Caco-2 (cell line): ENCODE measurements at regions not wholly inside any gene's neighbourhood (a gene's known extent, or its start where the extent isn't known, plus 50 kb on each side); places are given as distances from the start of the nearest gene placed in this dataset.

Experiments
- BruUV-seq: library from RNA; stranded (reverse); fragments of 400-500 nt; replicated peaks from 2 replicates; lab custom pipeline; 2021; lab: Mats Ljungman, UMichigan
- CTCF ChIA-PET: fragments of 300-600 bp; sonication (Branson Sonifier 250); formaldehyde crosslinking; loops from one replicate; lab custom pipeline; 2022; ENCODE audit warnings: antibody characterized with exemption; lab: Charles Lee
- POLR2A ChIA-PET: fragments of 300-600 bp; sonication (Branson Sonifier 250); formaldehyde crosslinking; loops from one replicate; lab custom pipeline; 2022; ENCODE audit warnings: antibody characterized with exemption; lab: Charles Lee
- DNase-seq, 2 experiments: peaks; one replicate each; pipeline versions ENCODE4 v3.0.0 to v3.0.0-alpha.2; 2020 to 2022
- H3K27me3 ChIP-seq: replicated peaks from 2 replicates; pipeline ENCODE4 v1.6.0; 2011; ENCODE audit warnings: low read length; ENCODE audit not compliant: control insufficient read depth, insufficient read depth
- H3K36me3 ChIP-seq: 2 replicates; pipeline ENCODE4 v1.5.1; 2011; ENCODE audit warnings: low read length; ENCODE audit not compliant: control insufficient read depth, insufficient read depth
- H3K4me1 ChIP-seq: fragments of 250-450 bp; sonication (Bioruptor Pico); 2 replicates; pipeline ENCODE4 v1.5.1; 2020; ENCODE audit warnings: mild to moderate bottlenecking
- H3K4me3 ChIP-seq: 2 replicates; pipeline ENCODE4 v1.5.1; 2011; ENCODE audit warnings: low read depth, mild to moderate bottlenecking, control low read depth, low read length
- H3K9me3 ChIP-seq: fragments of 250-450 bp; sonication (Bioruptor Pico); 2 replicates; pipeline ENCODE4 v1.5.1; 2020; ENCODE audit warnings: mild to moderate bottlenecking, moderate library complexity
- H3K27ac Mint-ChIP-seq: one replicate; pipeline ENCODE4 v1.8.0; 2022; ENCODE audit warnings: mixed read lengths; ENCODE audit not compliant: unreplicated experiment
- H3K27me3 Mint-ChIP-seq: one replicate; pipeline ENCODE4 v1.8.0; 2022; ENCODE audit warnings: mixed read lengths; ENCODE audit not compliant: insufficient read depth, unreplicated experiment
- H3K36me3 Mint-ChIP-seq: one replicate; pipeline ENCODE4 v1.8.0; 2022; ENCODE audit warnings: mild to moderate bottlenecking, mixed read lengths; ENCODE audit not compliant: insufficient read depth, unreplicated experiment
- H3K4me1 Mint-ChIP-seq: one replicate; pipeline ENCODE4 v1.8.0; 2022; ENCODE audit warnings: low read depth, mixed read lengths; ENCODE audit not compliant: unreplicated experiment
- H3K4me3 Mint-ChIP-seq: one replicate; pipeline ENCODE4 v1.8.0; 2022; ENCODE audit warnings: mild to moderate bottlenecking, moderate library complexity, mixed read lengths; ENCODE audit not compliant: unreplicated experiment
- H3K9me3 Mint-ChIP-seq: one replicate; pipeline ENCODE4 v1.8.0; 2022; ENCODE audit warnings: mixed read lengths; ENCODE audit not compliant: unreplicated experiment
- CTCF ChIP-seq, 2 experiments: fragments of 200-600 bp in 1 of 2; IDR thresholded peaks; 1 replicate in 1 of 2; 2 replicates in 1 of 2; pipeline versions ENCODE4 v1.5.1 to v1.8.0; 2011 to 2022; ENCODE audit warnings: antibody characterized with exemption in 1 of 2, control low read depth in 1 of 2, inconsistent platforms in 1 of 2, low read depth in 1 of 2, low read length in 1 of 2, mild to moderate bottlenecking in 1 of 2, moderate library complexity in 1 of 2; ENCODE audit not compliant: insufficient read depth in 1 of 2, severe bottlenecking in 1 of 2, unreplicated experiment in 1 of 2
- intact Hi-C: fragments of 100-400 bp; cut with micrococcal nuclease; formaldehyde crosslinking; loops from one replicate; pipeline ENCODE4 v1.10.0; 2022; ENCODE audit not compliant: unreplicated experiment

- Histone ChIP-seq H3K36me3 (no peaks in the 10 kb centered on the region), H3K4me3 (no peak overlapping the region), H3K9me3 (peaks cover 4% of the 10 kb centered on the region; the same call in 1 of the 2 replicates), H3K27me3 (no peaks in the 10 kb centered on the region), H3K4me1 (no peaks in the 10 kb centered on the region)
- BruUV-seq = no TSS peak
- CTCF ChIA-PET = no interaction called here
- H3K27ac Mint-ChIP-seq = no peak overlapping the region
- no peak overlapping the region for H3K4me3 Mint-ChIP-seq
- intact Hi-C loops = no loop called here
- no peak for TF ChIP-seq CTCF (IDR thresholded peaks at IDR 0.05; ENCODE audit: insufficient read depth in 1 of 2, low read depth in 1 of 2, low read length in 1 of 2, severe bottlenecking in 1 of 2, unreplicated experiment in 1 of 2)
- POLR2A ChIA-PET = no interaction called here
- no peaks in the 10 kb centered on the region for H3K36me3 Mint-ChIP-seq
- no peak for DNase-seq
- no peaks in the 10 kb centered on the region for H3K27me3 Mint-ChIP-seq
- peaks cover 6% of the 10 kb centered on the region for H3K4me1 Mint-ChIP-seq
- peaks cover 57% of the 10 kb centered on the region for H3K9me3 Mint-ChIP-seq
Measured at GRCh38 chr5:30479104-30479503, 714.4 kb upstream of the CDH6 start.

DNA sequence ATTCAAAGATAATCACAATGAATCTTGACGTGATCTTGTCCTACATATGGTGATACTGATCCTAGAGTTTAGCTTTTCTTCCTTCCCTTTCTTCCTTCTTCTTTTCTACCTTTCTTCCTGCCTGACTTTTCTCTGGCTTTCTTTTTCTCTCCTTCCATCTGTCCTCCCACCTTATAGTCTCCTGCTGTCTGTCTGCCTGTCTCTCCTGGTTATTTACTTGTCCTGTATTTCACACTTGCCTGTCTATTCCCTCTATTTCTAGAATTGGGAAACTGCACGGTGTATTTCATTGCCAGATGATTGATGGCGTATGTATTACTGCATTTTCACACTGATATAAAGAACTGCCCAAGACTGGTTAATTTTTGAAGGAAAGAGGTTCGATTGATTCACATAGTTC lies 718.1 kb upstream of the CDH6 start:
- no peaks in the 10 kb centered on the region for H3K27me3 Mint-ChIP-seq
- POLR2A ChIA-PET = no interaction called here

DNA sequence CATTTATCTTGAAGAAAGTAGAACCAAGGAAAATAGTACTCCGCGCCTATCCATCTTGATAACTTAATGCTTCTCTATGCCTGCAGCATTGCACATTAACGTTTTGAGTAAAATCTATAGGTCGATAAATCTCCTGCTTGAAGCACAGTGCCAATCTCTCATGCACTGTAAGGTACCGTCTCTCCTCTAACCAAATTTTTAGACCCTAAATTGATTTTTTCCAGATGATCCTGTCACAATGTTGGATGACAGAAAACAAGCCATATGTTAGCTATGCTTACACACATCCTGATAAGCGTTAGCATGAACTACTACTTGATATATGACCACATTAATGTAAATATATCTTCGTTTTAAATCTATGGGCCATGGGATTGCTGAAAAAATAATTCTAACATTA lies 723.8 kb upstream of the CDH6 start:
- DNase-seq = no peak
- CTCF ChIA-PET = no interaction called here
- no peak for TF ChIP-seq CTCF (IDR thresholded peaks at IDR 0.05; ENCODE audit: insufficient read depth in 1 of 2, low read depth in 1 of 2, low read length in 1 of 2, severe bottlenecking in 1 of 2, unreplicated experiment in 1 of 2)
- H3K4me3 Mint-ChIP-seq = no peak overlapping the region
- H3K27me3 Mint-ChIP-seq = peaks cover 3% of the 10 kb centered on the region
- no peaks in the 10 kb centered on the region for H3K36me3 Mint-ChIP-seq
- intact Hi-C loops = no loop called here
- H3K36me3 ChIP-seq = no peaks in the 10 kb centered on the region
- H3K9me3 Mint-ChIP-seq = no peaks in the 10 kb centered on the region
- no peaks in the 10 kb centered on the region for H3K4me1 Mint-ChIP-seq
- H3K9me3 ChIP-seq = no peaks in the 10 kb centered on the region
- no TSS peak for BruUV-seq
- POLR2A ChIA-PET = no interaction called here
- no peaks in the 10 kb centered on the region for H3K4me1 ChIP-seq
- no peaks in the 10 kb centered on the region for H3K27me3 ChIP-seq
- no peak overlapping the region for H3K27ac Mint-ChIP-seq
- no peak overlapping the region for H3K4me3 ChIP-seq

More for the DNA sequence above, 718.1 kb upstream of the CDH6 start:
- Histone ChIP-seq H3K9me3 (peaks cover 4% of the 10 kb centered on the region; the same call in 1 of the 2 replicates), H3K27me3 (no peaks in the 10 kb centered on the region), H3K36me3 (no peaks in the 10 kb centered on the region), H3K4me3 (no peak overlapping the region), H3K4me1 (no peaks in the 10 kb centered on the region)
- Mint-ChIP-seq H3K4me1 (no peaks in the 10 kb centered on the region), H3K4me3 (no peak overlapping the region), H3K27ac (no peak overlapping the region), H3K9me3 (peaks cover 45% of the 10 kb centered on the region), H3K36me3 (no peaks in the 10 kb centered on the region)
- no peak for TF ChIP-seq CTCF (IDR thresholded peaks at IDR 0.05; ENCODE audit: insufficient read depth in 1 of 2, low read depth in 1 of 2, low read length in 1 of 2, severe bottlenecking in 1 of 2, unreplicated experiment in 1 of 2)
- no peak for DNase-seq
- BruUV-seq = no TSS peak
- intact Hi-C loops = no loop called here
- CTCF ChIA-PET = no interaction called here
